CD14-positive monocyte (primary cell): ENCODE measurements at regions not wholly inside any gene's neighbourhood (a gene's known extent, or its start where the extent isn't known, plus 50 kb on each side); places are given as distances from the start of the nearest gene placed in this dataset.

ENCODE experiments used
- DNase-seq, 3 donors: peaks; one replicate each; pipeline ENCODE4 v3.0.0-alpha.2; 2011 to 2022
- H2AFZ ChIP-seq: 2 replicates; pipeline ENCODE4 v1.6.0; 2012; ENCODE audit warnings: mild to moderate bottlenecking, low read depth, low read length, inconsistent platforms; ENCODE audit not compliant: insufficient read depth, poor library complexity, severe bottlenecking
- H3K27ac ChIP-seq, 2 donors: 1 replicate in 1 of 2; 2 replicates in 1 of 2; pipeline ENCODE4 v1.5.1; 2012 to 2013; ENCODE audit warnings: low read length in 2 of 2, control low read depth in 1 of 2, inconsistent platforms in 1 of 2, low read depth in 1 of 2, mild to moderate bottlenecking in 1 of 2
- H3K27me3 ChIP-seq, 2 donors: one replicate each; pipeline versions ENCODE4 v1.6.0 to v1.6.1; 2011 to 2013; ENCODE audit warnings: low read length in 2 of 2; ENCODE audit not compliant: control insufficient read depth in 2 of 2, insufficient read depth in 2 of 2
- H3K36me3 ChIP-seq, 2 donors: replicated peaks in 1 of 2; 1 replicate in 1 of 2; 2 replicates in 1 of 2; pipeline versions ENCODE4 v1.5.1 to v1.6.1; 2012 to 2013; ENCODE audit warnings: low read length in 2 of 2, control low read depth in 1 of 2, inconsistent platforms in 1 of 2, mild to moderate bottlenecking in 1 of 2; ENCODE audit not compliant: insufficient read depth in 2 of 2, control insufficient read depth in 1 of 2
- H3K4me1 ChIP-seq, 2 donors: 1 replicate in 1 of 2; 2 replicates in 1 of 2; pipeline versions ENCODE4 v1.5.1 to v1.6.1; 2012 to 2013; ENCODE audit warnings: low read length in 2 of 2, control low read depth in 1 of 2, inconsistent platforms in 1 of 2, mild to moderate bottlenecking in 1 of 2, moderate library complexity in 1 of 2; ENCODE audit not compliant: insufficient read depth in 2 of 2, control insufficient read depth in 1 of 2
- H3K4me2 ChIP-seq: replicated peaks from 2 replicates; pipeline ENCODE3; 2012; ENCODE audit warnings: low read length, moderate library complexity, mild to moderate bottlenecking; ENCODE audit not compliant: poor library complexity, severe bottlenecking; ENCODE audit errors: extremely low read depth
- H3K4me3 ChIP-seq, 3 experiments: fragments of 200-600 bp in 1 of 3; sonication (generic) in 1 of 3; replicated peaks in 1 of 3; 1 replicate in 2 of 3; 2 replicates in 1 of 3; pipeline ENCODE4 v1.5.1; 2011 to 2013; ENCODE audit warnings: low read length in 3 of 3, mild to moderate bottlenecking in 3 of 3, control low read depth in 2 of 3, low read depth in 2 of 3, inconsistent platforms in 1 of 3, moderate library complexity in 1 of 3
- H3K79me2 ChIP-seq: 2 replicates; pipeline ENCODE4 v1.6.0; 2012; ENCODE audit warnings: mild to moderate bottlenecking, control low read depth, inconsistent platforms, low read length, moderate library complexity; ENCODE audit not compliant: insufficient read depth
- H3K9ac ChIP-seq: 2 replicates; pipeline ENCODE4 v1.6.0; 2017; ENCODE audit warnings: low read length, mild to moderate bottlenecking; ENCODE audit not compliant: insufficient read depth, poor library complexity, severe bottlenecking
- H3K9me3 ChIP-seq, 2 donors: replicated peaks in 1 of 2; 1 replicate in 1 of 2; 2 replicates in 1 of 2; pipeline versions ENCODE4 v1.5.1 to v1.6.1; 2012 to 2013; ENCODE audit warnings: low read length in 2 of 2, control low read depth in 1 of 2; ENCODE audit not compliant: control insufficient read depth in 1 of 2, insufficient read depth in 1 of 2
- H4K20me1 ChIP-seq: 2 replicates; pipeline ENCODE4 v1.6.0; 2012; ENCODE audit warnings: mild to moderate bottlenecking, low read length, control low read depth, moderate library complexity; ENCODE audit not compliant: insufficient read depth
- H3K27ac Mint-ChIP-seq, 7 donors: one replicate each; pipeline ENCODE4 v1.8.0; 2020; ENCODE audit warnings: mild to moderate bottlenecking in 7 of 7, mixed read lengths in 7 of 7, moderate library complexity in 6 of 7, inconsistent platforms in 2 of 7
- H3K27me3 Mint-ChIP-seq, 3 donors: one replicate each; pipeline ENCODE4 v1.8.0; 2021 to 2022; ENCODE audit warnings: low read depth in 3 of 3, mild to moderate bottlenecking in 3 of 3, mixed read lengths in 3 of 3, moderate library complexity in 3 of 3, inconsistent platforms in 1 of 3
- H3K36me3 Mint-ChIP-seq, 2 donors: one replicate each; pipeline ENCODE4 v1.8.0; 2020; ENCODE audit warnings: mixed read lengths in 2 of 2, inconsistent platforms in 1 of 2, mild to moderate bottlenecking in 1 of 2
- H3K4me1 Mint-ChIP-seq: one replicate; pipeline ENCODE4 v1.8.0; 2020; ENCODE audit warnings: mild to moderate bottlenecking, mixed read lengths
- H3K4me3 Mint-ChIP-seq, 2 donors: one replicate each; pipeline ENCODE4 v1.8.0; 2020; ENCODE audit warnings: mild to moderate bottlenecking in 2 of 2, mixed read lengths in 2 of 2, moderate library complexity in 1 of 2
- H3K9me3 Mint-ChIP-seq, 7 donors: one replicate each; pipeline ENCODE4 v1.8.0; 2020 to 2022; ENCODE audit warnings: mixed read lengths in 7 of 7, mild to moderate bottlenecking in 6 of 7, moderate library complexity in 6 of 7, inconsistent platforms in 2 of 7
- CTCF ChIP-seq: fragments of 200-600 bp; IDR thresholded peaks from one replicate; pipeline ENCODE4 v1.8.0; 2022; ENCODE audit warnings: antibody characterized with exemption, mild to moderate bottlenecking
- WGBS: methylation state at CpG from one replicate; pipeline ENCODE4 v1.1.5; 2013; ENCODE audit warnings: missing lambda C conversion rate; ENCODE audit not compliant: insufficient coverage; 5-methylcytosine and 5-hydroxymethylcytosine counted together
- intact Hi-C, 2 donors: fragments of 100-400 bp; cut with micrococcal nuclease; formaldehyde crosslinking; loops; one replicate each; pipeline versions ENCODE4 v1.15.0 to v1.15.1; 2023

GRCh38 chr16:65861131-65861731 is 505.3 kb upstream of the CDH5 start:
- DNase-seq = no peak
- Histone ChIP-seq H3K9ac (no peak overlapping the region), H3K4me1 (no peaks in the 10 kb centered on the region), H2AFZ (no peak overlapping the region), H3K4me2 (no peak overlapping the region), H4K20me1 (no peaks in the 10 kb centered on the region), H3K79me2 (no peaks in the 10 kb centered on the region), H3K9me3 (peaks cover 0 to 6% of the 10 kb centered on the region in 2 donors), H3K27ac (no peak overlapping the region), H3K27me3 (no peaks in the 10 kb centered on the region), H3K36me3 (no peaks in the 10 kb centered on the region), H3K4me3 (no peak overlapping the region)
- no peak for TF ChIP-seq CTCF
- no peaks in the 10 kb centered on the region for H3K4me1 Mint-ChIP-seq
- WGBS = 100% methylated on average over 2 of the region's 3 CpGs
- H3K27ac Mint-ChIP-seq = no peak overlapping the region
- H3K4me3 Mint-ChIP-seq = no peak overlapping the region
- intact Hi-C loops = no loop called here
- peaks cover 3 to 9% (median 7%) of the 10 kb centered on the region in 7 donors for H3K9me3 Mint-ChIP-seq
- H3K27me3 Mint-ChIP-seq = no peaks in the 10 kb centered on the region
- no peaks in the 10 kb centered on the region for H3K36me3 Mint-ChIP-seq

DNA sequence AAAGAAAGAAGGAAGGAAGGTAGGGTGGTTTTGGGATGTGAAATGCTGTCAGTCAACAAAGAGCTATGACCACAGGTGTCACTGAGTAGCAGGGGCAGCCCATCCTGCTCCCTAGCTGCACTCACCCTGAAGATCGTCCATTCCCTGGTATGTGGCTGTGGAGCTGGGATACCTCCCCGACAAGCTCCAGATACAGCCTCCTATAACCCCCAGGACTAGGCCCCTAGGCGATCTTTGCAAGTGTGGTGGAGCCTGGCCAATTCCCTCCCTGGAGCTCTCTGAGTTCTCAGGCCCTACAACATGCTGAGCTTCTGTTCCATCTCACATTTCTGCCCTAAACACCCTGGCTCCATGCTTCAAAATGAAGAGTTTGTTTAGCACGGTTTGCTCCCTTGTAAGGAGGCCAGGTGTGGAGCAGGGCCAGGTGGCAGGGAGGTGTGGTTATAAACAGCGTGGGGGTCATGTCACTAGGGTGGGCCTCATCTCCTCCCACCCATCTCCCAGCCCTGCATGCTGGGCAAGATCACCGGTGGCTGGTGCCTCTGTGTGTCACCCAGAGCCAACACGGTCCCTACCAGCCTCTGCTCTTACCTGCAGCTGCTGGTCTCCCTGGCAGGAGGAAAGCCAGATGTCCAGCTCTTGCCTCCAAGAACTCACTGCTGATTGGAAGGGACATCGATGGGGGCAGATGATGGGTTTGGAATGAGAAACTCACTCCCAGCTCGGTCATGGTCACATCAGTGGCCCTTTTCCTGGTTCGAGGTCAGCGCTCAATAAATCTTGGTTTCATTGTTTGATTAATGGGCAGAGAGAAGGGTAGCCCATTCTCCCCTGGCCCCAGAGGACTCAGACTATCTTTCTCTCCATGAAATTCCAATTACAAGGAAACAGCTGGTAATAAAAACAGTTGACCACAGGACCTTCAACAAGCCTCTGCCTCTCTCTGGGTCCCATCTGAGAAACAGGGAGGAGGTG is 511.0 kb upstream of the CDH5 start:
- Mint-ChIP-seq H3K9me3 (peaks cover 5 to 18% (median 11%) of the 10 kb centered on the region in 7 donors), H3K27ac (no peak overlapping the region), H3K4me1 (no peaks in the 10 kb centered on the region), H3K4me3 (no peak overlapping the region), H3K27me3 (peaks cover 0 to 2% (median 1%) of the 10 kb centered on the region in 3 donors), H3K36me3 (no peaks in the 10 kb centered on the region)
- Histone ChIP-seq H3K36me3 (no peaks in the 10 kb centered on the region), H3K4me3 (no peak overlapping the region), H3K9me3 (peaks cover 0 to 12% of the 10 kb centered on the region in 2 donors), H3K4me2 (no peak overlapping the region), H3K79me2 (no peaks in the 10 kb centered on the region), H3K4me1 (no peaks in the 10 kb centered on the region), H2AFZ (no peak overlapping the region), H4K20me1 (no peaks in the 10 kb centered on the region), H3K9ac (no peak overlapping the region), H3K27ac (no peak overlapping the region), H3K27me3 (no peaks in the 10 kb centered on the region)
- DNase-seq = no peak
- 100% methylated on average over 3 of the region's 11 CpGs for WGBS
- intact Hi-C loops = no loop called here
- no peak for TF ChIP-seq CTCF
